T-helper 22 cell (primary cell): ENCODE measurements at regions not wholly inside any gene's neighbourhood (a gene's known extent, or its start where the extent isn't known, plus 50 kb on each side); places are given as distances from the start of the nearest gene placed in this dataset.
A peak's percentile ranks its signal among the peaks of the same experiment; 100 is the strongest.
"Not testable (repeated sequence)": the region's sequence is repeated elsewhere in the genome, so short reads cannot be mapped to it uniquely, and the experiment has no call there.

Experiments used
- DNase-seq: peaks from one replicate; pipeline ENCODE4 v3.0.0-alpha.2; 2020; ENCODE audit warnings: low read depth

DNA sequence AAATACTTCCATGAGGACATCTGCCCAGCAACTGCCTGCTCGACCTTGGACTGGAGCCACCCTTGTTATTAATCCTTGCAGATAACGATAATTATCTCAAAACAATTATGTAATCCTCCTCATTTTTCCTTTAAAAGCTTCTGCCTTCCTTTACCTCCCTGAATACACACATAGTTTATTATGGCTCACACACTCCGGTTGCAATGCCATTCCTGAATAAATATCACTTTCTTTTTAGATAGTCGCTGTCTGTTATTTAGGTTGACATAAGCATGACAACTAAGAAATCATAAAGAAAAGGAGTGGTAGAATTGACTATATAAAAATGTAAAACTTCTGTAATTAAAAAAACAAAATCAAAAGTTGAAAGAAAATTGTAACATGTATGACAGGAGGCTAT, 64.8 kb downstream of the B4GALT7 start:
- not testable (repeated sequence) for DNase-seq

DNA sequence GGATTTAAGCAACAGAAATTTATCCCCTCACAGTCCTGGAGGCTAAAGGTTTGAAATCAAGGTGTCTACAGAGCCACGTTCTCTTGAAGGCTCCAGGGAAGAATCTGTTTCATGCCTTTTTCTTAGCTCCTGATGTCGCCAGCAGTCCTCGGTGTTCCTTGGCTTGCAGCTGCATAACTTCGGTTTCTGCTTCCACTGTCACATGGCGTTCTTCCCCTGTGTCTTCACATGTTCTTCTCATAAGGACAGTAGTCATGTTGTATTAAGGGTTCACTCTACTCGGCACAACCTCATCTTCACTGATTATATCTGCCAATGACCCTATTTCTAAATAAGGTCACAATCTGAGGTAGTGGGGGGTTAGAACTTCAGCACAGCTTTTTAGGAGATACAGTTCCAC, 65.2 kb downstream of the B4GALT7 start:
- not testable (repeated sequence) for DNase-seq

DNA sequence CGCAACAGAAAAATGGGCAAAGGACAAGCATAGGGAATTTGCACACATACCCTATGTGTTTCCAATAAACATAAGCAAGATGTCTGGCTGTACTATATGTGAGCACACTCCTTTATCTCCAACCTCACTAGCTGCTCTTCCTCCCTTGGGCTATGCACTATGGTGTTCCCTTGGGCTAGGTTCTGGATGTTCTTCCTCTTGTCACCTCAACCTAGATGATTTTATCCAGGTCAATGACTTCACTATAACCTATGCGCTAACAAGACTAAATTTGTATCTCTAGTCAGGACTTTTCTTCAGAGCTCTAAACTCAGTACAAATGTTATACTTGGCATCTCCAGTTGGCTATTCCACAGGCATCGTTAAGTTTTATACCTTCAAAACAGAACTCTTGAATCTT, 66.0 kb downstream of the B4GALT7 start:
- not testable (repeated sequence) for DNase-seq

GRCh38 chr5:177671035-177671754, 71.3 kb downstream of the B4GALT7 start:
- DNase-seq: not testable (repeated sequence)

DNA sequence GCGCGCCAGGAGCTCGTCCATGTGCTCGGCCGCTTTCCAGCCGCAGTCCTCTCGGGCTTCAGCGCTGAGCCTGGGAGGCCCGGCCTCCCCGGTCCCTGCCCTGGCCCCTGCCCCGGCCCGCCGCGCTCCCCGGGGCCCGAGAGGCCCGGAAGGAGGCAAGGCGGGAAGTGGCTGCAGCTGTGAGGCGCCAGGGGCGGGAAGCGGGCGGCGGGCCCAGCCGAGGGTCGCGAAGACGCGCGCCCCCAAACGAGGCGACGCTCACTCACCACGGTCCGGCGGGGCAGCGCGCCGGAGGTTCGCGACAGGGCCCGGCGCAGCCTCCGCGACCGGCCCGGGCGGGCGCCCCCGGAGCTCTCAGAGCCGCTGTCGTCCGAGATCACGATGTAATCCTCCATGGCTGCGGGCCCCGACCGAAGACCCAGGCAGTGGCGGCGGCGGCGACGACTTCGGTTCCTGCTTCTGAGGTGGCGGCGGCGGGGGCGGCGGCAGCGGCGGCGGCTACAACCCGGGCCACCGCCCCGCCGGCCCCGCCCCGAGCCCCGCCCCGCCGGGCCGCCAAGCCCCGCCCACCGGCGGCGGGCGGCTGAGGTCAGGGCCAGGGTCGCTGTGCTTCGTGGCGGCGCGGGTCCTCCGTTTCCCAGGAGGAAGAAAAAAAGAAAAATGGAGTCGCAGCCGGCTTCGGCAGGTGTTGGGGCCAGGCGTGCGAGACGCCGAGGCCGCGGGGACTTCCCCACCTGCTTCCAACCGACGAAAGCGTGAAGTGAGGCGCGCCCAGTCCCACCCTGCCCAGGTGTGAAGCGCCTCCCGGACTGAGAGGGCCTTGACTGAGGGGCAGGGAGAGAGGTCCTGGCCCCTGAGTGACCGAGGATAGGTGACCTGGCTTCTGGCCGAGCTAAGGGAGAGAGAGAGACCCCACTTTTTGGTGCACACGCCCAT, 72.1 kb downstream of the B4GALT7 start:
- peak; percentile 63 for DNase-seq
